HEK293T (cell line): ENCODE measurements at regions not wholly inside any gene's neighbourhood (a gene's known extent, or its start where the extent isn't known, plus 50 kb on each side); places are given as distances from the start of the nearest gene placed in this dataset.

Experiments used
- ARNT ChIP-seq: fragments of 450-650 bp; IDR thresholded peaks from 2 replicates; pipeline ENCODE4 v1.6.1; 2017; ENCODE audit warnings: mild to moderate bottlenecking
- BHLHE40 ChIP-seq: fragments of 450-650 bp; IDR thresholded peaks from 2 replicates; pipeline ENCODE4 v1.6.1; 2016; ENCODE audit warnings: mild to moderate bottlenecking, moderate library complexity, borderline replicate concordance
- CTBP1 ChIP-seq: fragments of 450-650 bp; IDR thresholded peaks from 2 replicates; pipeline ENCODE4 v1.6.1; 2016; ENCODE audit warnings: borderline replicate concordance
- FOXA1 ChIP-seq: fragments of 450-650 bp; IDR thresholded peaks from 2 replicates; pipeline ENCODE4 v1.6.1; 2016; ENCODE audit warnings: mild to moderate bottlenecking
- FOXK2 ChIP-seq: fragments of 450-650 bp; IDR thresholded peaks from 2 replicates; pipeline ENCODE4 v1.6.1; 2016; ENCODE audit warnings: mild to moderate bottlenecking
- FOXM1 ChIP-seq: fragments of 450-650 bp; IDR thresholded peaks from 2 replicates; pipeline ENCODE4 v1.6.1; 2017; ENCODE audit warnings: mild to moderate bottlenecking, borderline replicate concordance
- HDGF ChIP-seq: fragments of 450-650 bp; IDR thresholded peaks from 2 replicates; pipeline ENCODE4 v1.6.1; 2017; ENCODE audit warnings: antibody characterized with exemption, borderline replicate concordance
- L3MBTL2 ChIP-seq: fragments of 450-650 bp; conservative IDR thresholded peaks from 2 replicates; pipeline ENCODE4 v1.6.1; 2016; ENCODE audit warnings: mild to moderate bottlenecking
- LEF1 ChIP-seq: fragments of 450-650 bp; IDR thresholded peaks from 2 replicates; pipeline ENCODE4 v1.6.1; 2017; ENCODE audit warnings: mild to moderate bottlenecking, borderline replicate concordance
- NFRKB ChIP-seq: fragments of 450-650 bp; IDR thresholded peaks from 2 replicates; pipeline ENCODE4 v1.6.1; 2016; ENCODE audit warnings: mild to moderate bottlenecking, moderate library complexity
- SP1 ChIP-seq: fragments of 450-650 bp; IDR thresholded peaks from 2 replicates; pipeline ENCODE4 v1.6.1; 2017
- SUZ12 ChIP-seq: fragments of 450-650 bp; IDR thresholded peaks from 2 replicates; pipeline ENCODE4 v1.6.1; 2016; ENCODE audit warnings: mild to moderate bottlenecking
- TARDBP ChIP-seq: fragments of 450-650 bp; IDR thresholded peaks from 2 replicates; pipeline ENCODE4 v1.6.1; 2016
- TF ChIP-seq, protein P1 (sequence below): fragments of 450-650 bp; IDR thresholded peaks from 2 replicates; pipeline ENCODE4 v1.6.1; 2016

DNA sequence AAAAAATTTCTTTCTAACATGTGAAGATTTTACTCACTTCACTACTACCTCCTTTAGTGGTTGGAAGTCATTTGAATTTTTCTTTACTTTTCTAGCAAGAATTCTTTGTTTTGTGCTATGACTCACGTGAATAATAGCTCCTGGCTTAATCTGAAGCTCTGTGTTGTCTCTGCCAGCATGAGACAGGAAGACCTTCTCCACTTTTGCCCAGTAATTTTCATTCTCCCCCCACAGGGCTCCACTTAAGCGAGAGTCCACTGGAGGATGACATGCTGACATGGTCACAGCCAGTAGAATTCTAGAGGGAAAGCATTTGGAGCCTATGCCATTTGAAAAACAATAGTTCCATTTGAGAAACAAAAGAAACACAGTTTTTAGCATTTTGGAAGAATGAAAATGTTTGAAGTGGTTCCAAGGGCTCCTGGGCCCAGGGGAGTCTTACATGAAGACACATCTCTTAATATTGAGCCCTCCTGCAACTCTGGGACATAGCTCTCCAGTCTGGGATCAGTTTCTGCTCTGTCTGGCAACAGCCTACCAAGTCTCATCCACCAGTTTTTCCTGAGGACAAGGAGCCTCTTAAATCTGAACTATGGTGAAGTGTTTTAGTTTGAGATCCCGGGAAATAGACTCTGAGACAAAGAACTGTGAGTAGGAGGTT lies 231.4 kb downstream of the PAX1 start:
- no peak for TF ChIP-seq HDGF
- no peak for TF ChIP-seq SP1
- no peak for TF ChIP-seq FOXM1
- TF ChIP-seq FOXA1: no peak
- TF ChIP-seq SUZ12: no peak
- TF ChIP-seq, protein P1, sequence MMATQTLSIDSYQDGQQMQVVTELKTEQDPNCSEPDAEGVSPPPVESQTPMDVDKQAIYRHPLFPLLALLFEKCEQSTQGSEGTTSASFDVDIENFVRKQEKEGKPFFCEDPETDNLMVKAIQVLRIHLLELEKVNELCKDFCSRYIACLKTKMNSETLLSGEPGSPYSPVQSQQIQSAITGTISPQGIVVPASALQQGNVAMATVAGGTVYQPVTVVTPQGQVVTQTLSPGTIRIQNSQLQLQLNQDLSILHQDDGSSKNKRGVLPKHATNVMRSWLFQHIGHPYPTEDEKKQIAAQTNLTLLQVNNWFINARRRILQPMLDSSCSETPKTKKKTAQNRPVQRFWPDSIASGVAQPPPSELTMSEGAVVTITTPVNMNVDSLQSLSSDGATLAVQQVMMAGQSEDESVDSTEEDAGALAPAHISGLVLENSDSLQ: no peak
- TF ChIP-seq BHLHE40: no peak
- TF ChIP-seq LEF1: no peak
- no peak for TF ChIP-seq L3MBTL2
- no peak for TF ChIP-seq CTBP1
- no peak for TF ChIP-seq NFRKB
- no peak for TF ChIP-seq ARNT
- TF ChIP-seq TARDBP: no peak
- TF ChIP-seq FOXK2: no peak
